Ascending aorta (tissue), 2 donors: ENCODE measurements at regions not wholly inside any gene's neighbourhood (a gene's known extent, or its start where the extent isn't known, plus 50 kb on each side); places are given as distances from the start of the nearest gene placed in this dataset.

Experiments
- DNase-seq, 2 donors: peaks; one replicate each; pipeline ENCODE4 v3.0.0-alpha.2; 2019; ENCODE audit warnings: low spot score in 2 of 2
- H3K27ac ChIP-seq, 2 donors: fragments of 200-600 bp; sonication (generic); one replicate each; pipeline ENCODE4 v1.5.1; 2016 to 2017; ENCODE audit warnings: mild to moderate bottlenecking in 1 of 2
- H3K27me3 ChIP-seq: fragments of 200-600 bp; sonication (generic); one replicate; pipeline ENCODE4 v1.5.1; 2017
- H3K36me3 ChIP-seq, 2 donors: fragments of 200-600 bp; sonication (generic); one replicate each; pipeline ENCODE4 v1.5.1; 2016
- H3K4me1 ChIP-seq, 2 donors: fragments of 200-600 bp; sonication (generic); one replicate each; pipeline ENCODE4 v1.5.1; 2016 to 2017; ENCODE audit warnings: mild to moderate bottlenecking in 1 of 2
- H3K4me3 ChIP-seq, 2 donors: fragments of 200-600 bp; sonication (generic); one replicate each; pipeline ENCODE4 v1.5.1; 2016 to 2017; ENCODE audit warnings: mild to moderate bottlenecking in 1 of 2
- H3K9me3 ChIP-seq, 2 donors: fragments of 200-600 bp; sonication (generic); one replicate each; pipeline ENCODE4 v1.5.1; 2016
- CTCF ChIP-seq, 3 experiments: fragments of 200-600 bp in 2 of 3; fragments of 450-650 bp in 1 of 3; sonication (generic) in 2 of 3; IDR thresholded peaks; one replicate each; pipeline ENCODE4 v1.5.1; 2016 to 2019; ENCODE audit warnings: antibody characterized with exemption in 3 of 3, mild to moderate bottlenecking in 1 of 3, moderate library complexity in 1 of 3
- intact Hi-C: fragments of 100-400 bp; cut with DNase I; formaldehyde crosslinking; loops from one replicate; pipeline ENCODE4 v1.15.1; 2023

- no peaks in the 10 kb centered on the region for H3K27me3 ChIP-seq
- H3K36me3 ChIP-seq, result no peaks in the 10 kb centered on the region
- no peak for DNase-seq
- no peak overlapping the region for H3K4me3 ChIP-seq
- no peak for TF ChIP-seq CTCF (IDR thresholded peaks at IDR 0.05)
- peak overlapping the region; percentile 70 to 78 for H3K27ac ChIP-seq
- H3K4me1 ChIP-seq, result peaks cover 25 to 56% of the 10 kb centered on the region in 2 donors
- intact Hi-C loops, result no loop called here
- no peaks in the 10 kb centered on the region for H3K9me3 ChIP-seq
These were observed 251.9 kb downstream of the SEC14L1 start for GRCh38 chr17:77392376-77393273.

- H3K4me1 ChIP-seq, result peaks cover 21 to 52% of the 10 kb centered on the region in 2 donors
- DNase-seq, result no peak
- intact Hi-C loops, result no loop called here
- no peak for TF ChIP-seq CTCF (IDR thresholded peaks at IDR 0.05)
- H3K27me3 ChIP-seq, result no peaks in the 10 kb centered on the region
- peak overlapping the region; percentile 70 to 78 for H3K27ac ChIP-seq
- H3K36me3 ChIP-seq, result no peaks in the 10 kb centered on the region
- no peak overlapping the region for H3K4me3 ChIP-seq
- no peaks in the 10 kb centered on the region for H3K9me3 ChIP-seq
These were observed 252.5 kb downstream of the SEC14L1 start for GRCh38 chr17:77393274-77393600.

- Histone ChIP-seq H3K36me3 (no peaks in the 10 kb centered on the region), H3K27me3 (no peaks in the 10 kb centered on the region), H3K27ac (peak overlapping the region; percentile 19 to 78), H3K4me1 (peaks cover 17 to 44% of the 10 kb centered on the region in 2 donors), H3K4me3 (no peak overlapping the region), H3K9me3 (no peaks in the 10 kb centered on the region)
- no peak for DNase-seq
- TF ChIP-seq CTCF (IDR thresholded peaks at IDR 0.05), result no peak
- intact Hi-C loops, result no loop called here
These were observed 253.2 kb downstream of the SEC14L1 start for GRCh38 chr17:77393867-77394539.

DNA sequence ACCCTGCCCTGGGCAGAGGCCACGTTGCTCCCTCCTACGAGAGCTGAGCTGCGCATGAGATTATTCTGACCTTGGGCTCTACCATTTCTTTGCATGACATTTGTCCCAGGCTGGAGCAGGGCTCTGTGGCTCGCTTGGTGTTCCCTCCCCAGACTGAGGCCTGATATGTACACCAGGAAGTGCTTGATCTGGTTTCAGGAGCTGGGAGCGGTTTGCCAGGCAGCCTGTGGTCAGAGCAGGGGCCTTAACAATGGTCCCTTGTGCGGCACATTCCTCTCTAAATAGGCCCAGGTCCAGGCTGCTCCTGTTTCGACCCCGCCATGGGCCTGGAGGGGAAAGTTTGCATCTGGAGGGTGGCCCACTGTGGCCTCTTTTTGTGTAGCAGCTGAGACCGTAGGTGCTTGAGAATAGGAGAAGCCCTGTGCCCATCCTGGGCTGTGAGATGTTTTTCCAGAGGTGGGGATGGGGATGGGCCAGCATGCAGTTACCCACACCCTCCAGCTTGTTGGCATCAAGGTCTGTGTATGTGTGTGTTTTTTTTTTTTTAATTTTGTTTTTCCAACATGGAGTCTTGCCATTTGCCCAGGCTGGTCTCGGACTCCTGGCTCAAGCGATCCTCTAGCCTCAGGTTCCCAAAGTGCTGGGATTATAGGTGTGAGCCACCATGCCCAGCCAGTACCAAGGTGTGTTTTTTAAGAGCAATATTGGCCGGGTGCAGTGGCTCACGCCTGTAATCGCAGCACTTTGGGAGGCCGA is 253.9 kb downstream of the SEC14L1 start:
- Histone ChIP-seq H3K36me3 (no peaks in the 10 kb centered on the region), H3K27me3 (no peaks in the 10 kb centered on the region)
- intact Hi-C loops, result no loop called here

More for the DNA sequence above, 253.9 kb downstream of the SEC14L1 start:
- peak overlapping the region; percentile 19 to 78 for H3K27ac ChIP-seq
- no peak overlapping the region for H3K4me3 ChIP-seq
- no peak for DNase-seq
- TF ChIP-seq CTCF (IDR thresholded peaks at IDR 0.05), result no peak
- H3K9me3 ChIP-seq, result no peaks in the 10 kb centered on the region
- peaks cover 14 to 44% of the 10 kb centered on the region in 2 donors for H3K4me1 ChIP-seq
